Sigmoid colon (tissue), 4 donors: ENCODE measurements at regions not wholly inside any gene's neighbourhood (a gene's known extent, or its start where the extent isn't known, plus 50 kb on each side); places are given as distances from the start of the nearest gene placed in this dataset.

ENCODE experiments used
- EP300 ChIP-seq, 4 donors: sonication (generic); formaldehyde crosslinking; IDR thresholded peaks; one replicate each; pipeline ENCODE4 v1.6.1; 2017; ENCODE audit warnings: antibody characterized with exemption in 4 of 4
- POLR2A ChIP-seq, 2 donors: fragments of 450-650 bp; IDR thresholded peaks; one replicate each; pipeline ENCODE4 v1.6.1; 2016; ENCODE audit warnings: antibody characterized with exemption in 2 of 2, mild to moderate bottlenecking in 2 of 2, moderate library complexity in 2 of 2
- POLR2AphosphoS5 ChIP-seq, 4 donors: sonication (generic); formaldehyde crosslinking; IDR thresholded peaks; one replicate each; pipeline ENCODE4 v1.6.1; 2017; ENCODE audit warnings: antibody characterized with exemption in 4 of 4
- TF ChIP-seq, protein P1 (sequence below), 4 experiments: fragments of 450-650 bp in 3 of 4; fragments of 200-600 bp in 1 of 4; IDR thresholded peaks; one replicate each; pipeline ENCODE4 v1.5.1; 2016 to 2019; ENCODE audit warnings: antibody characterized with exemption in 4 of 4, mild to moderate bottlenecking in 3 of 4, moderate library complexity in 2 of 4

DNA sequence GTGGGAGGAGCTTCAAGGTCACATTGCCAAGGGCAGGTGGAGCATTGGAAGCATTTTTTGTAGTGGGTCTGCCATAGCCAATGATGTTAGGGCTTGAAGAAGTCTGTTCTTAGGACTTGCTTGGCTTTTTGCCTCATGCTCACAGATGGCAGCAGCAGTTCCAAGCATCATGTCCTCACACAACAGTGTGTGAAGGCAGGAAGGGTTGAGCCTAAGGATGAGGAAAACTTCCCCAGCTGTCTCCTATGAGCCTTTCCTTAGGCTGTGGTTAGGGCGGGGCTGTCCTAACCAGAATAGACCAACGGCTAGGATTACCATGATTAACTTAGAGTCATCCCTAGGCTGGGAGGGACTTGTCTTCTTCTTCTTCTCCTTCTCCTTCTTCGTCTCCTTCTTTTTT lies 76.2 kb upstream of the KCNA1 start:
- TF ChIP-seq, protein P1, sequence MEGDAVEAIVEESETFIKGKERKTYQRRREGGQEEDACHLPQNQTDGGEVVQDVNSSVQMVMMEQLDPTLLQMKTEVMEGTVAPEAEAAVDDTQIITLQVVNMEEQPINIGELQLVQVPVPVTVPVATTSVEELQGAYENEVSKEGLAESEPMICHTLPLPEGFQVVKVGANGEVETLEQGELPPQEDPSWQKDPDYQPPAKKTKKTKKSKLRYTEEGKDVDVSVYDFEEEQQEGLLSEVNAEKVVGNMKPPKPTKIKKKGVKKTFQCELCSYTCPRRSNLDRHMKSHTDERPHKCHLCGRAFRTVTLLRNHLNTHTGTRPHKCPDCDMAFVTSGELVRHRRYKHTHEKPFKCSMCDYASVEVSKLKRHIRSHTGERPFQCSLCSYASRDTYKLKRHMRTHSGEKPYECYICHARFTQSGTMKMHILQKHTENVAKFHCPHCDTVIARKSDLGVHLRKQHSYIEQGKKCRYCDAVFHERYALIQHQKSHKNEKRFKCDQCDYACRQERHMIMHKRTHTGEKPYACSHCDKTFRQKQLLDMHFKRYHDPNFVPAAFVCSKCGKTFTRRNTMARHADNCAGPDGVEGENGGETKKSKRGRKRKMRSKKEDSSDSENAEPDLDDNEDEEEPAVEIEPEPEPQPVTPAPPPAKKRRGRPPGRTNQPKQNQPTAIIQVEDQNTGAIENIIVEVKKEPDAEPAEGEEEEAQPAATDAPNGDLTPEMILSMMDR (IDR thresholded peaks at IDR 0.05): no peak
- no peak for TF ChIP-seq POLR2AphosphoS5 (IDR thresholded peaks at IDR 0.05)
- no peak for TF ChIP-seq POLR2A (IDR thresholded peaks at IDR 0.05)
- no peak for TF ChIP-seq EP300 (IDR thresholded peaks at IDR 0.05)
